ENCODE measurements at regions not wholly inside any gene's neighbourhood (a gene's known extent, or its start where the extent isn't known, plus 50 kb on each side); places are given as distances from the start of the nearest gene placed in this dataset.
"Not testable (repeated sequence)": the region's sequence is repeated elsewhere in the genome, so short reads cannot be mapped to it uniquely, and the experiment has no call there.

DNA sequence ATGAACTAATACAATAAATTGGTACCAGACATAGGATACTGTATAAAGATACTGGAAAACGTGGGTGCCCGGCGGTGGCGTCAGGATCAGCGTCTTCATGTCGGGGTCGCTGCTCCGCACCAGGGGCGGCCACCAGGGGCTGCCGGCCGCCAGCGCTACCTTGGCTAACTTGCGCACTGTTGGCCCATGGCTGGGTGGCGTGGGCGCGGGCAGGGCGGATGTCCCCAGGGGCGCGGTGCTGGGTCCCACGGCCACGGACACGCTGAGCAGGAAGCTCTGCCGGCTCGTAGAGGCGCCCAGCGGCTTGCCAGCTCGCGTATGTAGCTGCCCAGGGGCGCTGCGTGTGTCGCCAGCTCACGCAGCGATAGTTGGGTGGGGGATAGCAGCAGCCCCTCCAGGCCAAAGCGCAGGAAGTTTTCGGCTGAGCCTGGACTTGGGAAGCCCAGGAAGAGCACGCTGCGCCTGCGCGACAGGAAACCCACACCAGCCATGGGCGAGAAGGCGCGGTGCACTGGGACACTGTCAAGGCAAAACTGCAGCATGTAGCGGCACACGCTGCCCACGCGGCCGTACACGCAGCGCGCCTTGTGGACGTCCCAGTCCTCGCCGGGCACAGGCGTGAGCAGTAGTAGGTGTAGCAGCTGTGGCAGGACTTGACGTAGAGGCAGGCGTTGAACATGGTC, 299.9 kb downstream of the CCDC74A start:
- Histone ChIP-seq H3K36me3 (ENCODE audit: control insufficient read depth, low read depth, low read length) (no peaks in the 10 kb centered on the region), H3K27me3 (ENCODE audit: control insufficient read depth, insufficient read depth, low read length) (no peaks in the 10 kb centered on the region), H3K4me1 (ENCODE audit: control insufficient read depth, low read depth, low read length) (no peaks in the 10 kb centered on the region), H3K27ac (ENCODE audit: low read length) (no peak overlapping the region), H3K4me3 (ENCODE audit: low read length) (no peak overlapping the region), H3K9ac (ENCODE audit: low read length) (no peak overlapping the region), H3K9me3 (ENCODE audit: control insufficient read depth, low read depth, low read length) (no peaks in the 10 kb centered on the region)

DNA sequence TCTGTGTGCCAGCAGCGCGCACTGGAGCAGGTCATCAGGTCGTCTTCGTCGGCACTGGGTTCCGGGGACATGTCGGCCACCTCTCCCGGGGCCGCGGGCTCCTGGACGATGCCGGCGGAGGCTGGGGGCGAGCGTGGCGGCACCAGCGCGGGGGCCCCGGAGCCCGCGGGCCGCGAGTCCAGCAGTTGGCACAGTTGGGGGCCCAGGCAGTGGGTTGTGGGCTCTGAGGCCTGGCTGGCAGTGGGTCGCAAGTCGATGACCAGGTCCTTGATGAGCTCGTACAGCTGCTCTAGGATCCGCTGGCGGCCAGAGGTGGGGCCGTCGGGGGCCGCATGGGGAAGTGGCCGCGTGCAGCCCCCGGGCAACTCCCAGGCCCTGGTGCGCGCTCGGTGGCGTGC, 300.5 kb downstream of the CCDC74A start:
- no peaks in the 10 kb centered on the region for H3K9me3 ChIP-seq (ENCODE audit: control insufficient read depth, low read depth, low read length)
- no peaks in the 10 kb centered on the region for H3K27me3 ChIP-seq (ENCODE audit: control insufficient read depth, insufficient read depth, low read length)
- no peak overlapping the region for H3K9ac ChIP-seq (ENCODE audit: low read length)
- H3K4me3 ChIP-seq (ENCODE audit: low read length) = no peak overlapping the region
- no peaks in the 10 kb centered on the region for H3K36me3 ChIP-seq (ENCODE audit: control insufficient read depth, low read depth, low read length)
- H3K27ac ChIP-seq (ENCODE audit: low read length) = no peak overlapping the region
- H3K4me1 ChIP-seq (ENCODE audit: control insufficient read depth, low read depth, low read length) = no peaks in the 10 kb centered on the region

DNA sequence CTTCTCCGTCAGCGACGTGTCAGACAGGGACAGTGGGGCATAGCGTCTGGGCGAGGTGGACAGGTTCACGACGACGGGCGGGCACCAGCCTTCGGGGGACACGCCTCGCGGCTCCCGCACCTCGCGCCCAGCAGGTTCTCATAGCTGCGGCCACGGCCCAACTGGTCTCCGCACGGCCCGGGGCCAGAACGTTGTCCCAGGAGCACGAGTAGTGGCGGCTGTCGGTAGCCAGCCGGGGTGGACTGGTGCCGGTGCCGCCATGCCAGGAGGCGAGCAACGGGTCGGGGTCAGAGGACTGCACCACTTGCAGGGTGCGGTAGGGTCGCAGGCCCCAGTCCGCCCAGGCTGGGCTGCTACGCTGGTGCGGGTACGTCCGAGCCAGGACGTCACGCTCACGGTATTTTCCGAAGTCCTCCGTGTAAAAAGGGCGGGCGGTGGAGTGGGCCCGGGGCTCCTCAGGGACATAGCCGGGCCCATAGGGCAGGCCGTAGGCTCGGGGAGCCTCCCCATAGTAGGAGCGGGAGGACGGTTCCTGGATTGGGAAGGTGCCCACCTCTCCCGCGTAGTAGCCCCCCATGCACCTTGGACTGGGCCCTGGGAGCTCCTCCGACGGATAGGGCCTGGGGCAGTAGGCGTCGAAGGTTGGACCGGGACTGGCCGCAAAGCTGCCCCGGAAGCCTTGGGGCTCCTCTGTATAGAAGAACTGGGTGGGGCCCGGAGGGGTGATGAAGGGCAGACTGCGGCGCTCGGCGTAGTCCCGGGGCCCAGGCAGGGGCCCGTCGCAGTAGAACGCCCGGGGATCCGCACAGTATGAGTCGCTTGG, 301.2 kb downstream of the CCDC74A start:
- not testable (repeated sequence) for H3K9me3 ChIP-seq (ENCODE audit: control insufficient read depth, low read depth, low read length); H3K27ac ChIP-seq (ENCODE audit: low read length); H3K4me3 ChIP-seq (ENCODE audit: low read length); H3K27me3 ChIP-seq (ENCODE audit: control insufficient read depth, insufficient read depth, low read length); H3K4me1 ChIP-seq (ENCODE audit: control insufficient read depth, low read depth, low read length); H3K36me3 ChIP-seq (ENCODE audit: control insufficient read depth, low read depth, low read length); H3K9ac ChIP-seq (ENCODE audit: low read length)

DNA sequence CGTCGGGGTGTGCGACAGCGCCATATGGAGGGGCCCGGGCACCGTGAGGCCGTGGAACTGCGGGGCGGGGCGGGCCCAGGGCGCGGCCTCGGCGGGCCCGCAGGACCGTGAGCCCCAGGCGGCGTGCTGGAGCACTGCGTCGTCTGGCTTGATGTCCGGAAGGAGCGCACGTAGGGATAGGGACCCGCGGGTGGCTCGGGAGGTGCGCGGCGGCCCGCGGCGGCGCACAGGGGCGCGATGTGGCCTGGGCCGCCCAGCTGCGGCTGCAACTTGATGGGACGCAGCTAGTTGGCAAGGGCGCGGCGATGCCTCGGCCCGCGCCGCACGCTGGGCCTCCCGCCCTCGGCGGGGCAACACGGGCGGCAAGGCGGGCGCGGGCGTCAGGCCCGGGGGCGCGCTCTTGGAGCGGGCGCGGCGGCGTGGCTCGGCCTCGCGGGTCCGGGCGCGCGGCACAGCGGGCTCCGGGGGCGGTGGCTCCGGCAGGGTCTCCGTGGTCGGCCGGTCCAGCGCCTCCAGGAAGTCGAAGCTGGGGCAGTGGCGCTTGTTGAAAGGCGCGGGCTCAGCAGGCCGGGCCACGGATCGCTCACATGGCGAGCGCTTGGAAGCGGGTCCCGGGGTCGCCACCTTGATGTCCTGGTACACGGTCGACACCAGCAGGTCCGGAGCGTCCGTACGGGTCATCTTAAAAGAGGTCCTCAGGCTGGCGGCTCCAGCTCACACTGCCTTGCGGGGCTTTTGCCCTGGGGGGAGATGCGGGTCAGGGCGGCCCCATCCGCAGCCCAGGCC, 302.0 kb downstream of the CCDC74A start:
- not testable (repeated sequence) for H3K36me3 ChIP-seq (ENCODE audit: control insufficient read depth, low read depth, low read length); H3K4me3 ChIP-seq (ENCODE audit: low read length); H3K27me3 ChIP-seq (ENCODE audit: control insufficient read depth, insufficient read depth, low read length); H3K9ac ChIP-seq (ENCODE audit: low read length); H3K9me3 ChIP-seq (ENCODE audit: control insufficient read depth, low read depth, low read length); H3K4me1 ChIP-seq (ENCODE audit: control insufficient read depth, low read depth, low read length); H3K27ac ChIP-seq (ENCODE audit: low read length)

DNA sequence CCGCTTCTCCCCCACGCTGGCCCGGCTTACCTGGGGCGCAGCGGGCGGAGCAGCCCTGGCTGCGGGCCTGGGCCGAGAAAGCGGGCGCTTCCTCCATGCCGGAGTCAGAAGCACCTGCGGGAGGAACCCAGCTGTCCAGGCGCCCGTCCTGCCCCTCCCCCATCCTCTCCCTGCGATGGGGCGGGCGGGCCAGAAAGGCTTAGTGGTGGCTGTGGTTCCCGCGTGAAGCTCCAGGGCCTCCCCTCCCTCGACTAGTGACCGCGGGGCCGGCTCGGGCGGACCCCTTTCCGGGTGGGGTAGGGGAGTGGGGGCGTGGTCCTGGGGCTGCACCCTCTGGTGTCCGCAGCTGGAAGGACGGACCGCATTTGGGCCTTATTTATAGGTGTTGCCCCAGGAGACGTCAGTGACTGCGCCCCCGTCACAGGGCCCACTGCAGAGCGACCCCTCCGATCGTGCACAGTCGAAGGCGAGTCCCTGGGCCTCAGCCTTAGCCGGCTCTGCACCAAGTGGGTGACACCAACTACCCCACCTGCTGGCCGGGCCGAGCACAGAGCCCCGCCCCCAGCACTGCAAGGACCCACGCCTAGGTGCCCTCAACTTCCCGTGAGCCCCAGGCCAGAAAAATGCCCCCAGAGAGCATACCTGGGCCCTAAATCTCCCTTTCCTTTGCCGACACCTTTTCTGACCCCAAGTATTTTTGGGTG, 302.7 kb downstream of the CCDC74A start:
- H3K27me3 ChIP-seq (ENCODE audit: control insufficient read depth, insufficient read depth, low read length); H3K4me1 ChIP-seq (ENCODE audit: control insufficient read depth, low read depth, low read length); H3K27ac ChIP-seq (ENCODE audit: low read length); H3K9me3 ChIP-seq (ENCODE audit: control insufficient read depth, low read depth, low read length); H3K9ac ChIP-seq (ENCODE audit: low read length); H3K4me3 ChIP-seq (ENCODE audit: low read length); H3K36me3 ChIP-seq (ENCODE audit: control insufficient read depth, low read depth, low read length): not testable (repeated sequence)

DNA sequence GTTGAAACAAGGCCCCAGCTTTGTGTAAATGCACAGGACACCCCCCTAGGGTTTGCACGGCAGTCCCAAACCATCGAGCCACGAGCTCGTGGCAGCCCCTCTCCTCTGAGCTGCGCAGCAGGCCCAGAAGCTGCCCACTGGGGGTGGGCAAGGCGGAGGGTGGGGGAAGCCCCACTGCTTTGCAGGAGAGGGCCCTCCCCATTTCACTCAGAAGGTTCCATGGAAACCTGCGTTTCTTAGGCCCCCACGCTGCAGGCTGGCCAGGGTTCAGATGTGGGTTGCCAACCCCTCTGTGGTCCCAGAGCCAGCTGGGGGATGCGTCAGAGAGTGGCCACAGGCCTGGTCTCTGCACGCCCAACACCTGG, 303.2 kb downstream of the CCDC74A start:
- not testable (repeated sequence) for H3K27ac ChIP-seq (ENCODE audit: low read length); H3K36me3 ChIP-seq (ENCODE audit: control insufficient read depth, low read depth, low read length); H3K9ac ChIP-seq (ENCODE audit: low read length); H3K4me1 ChIP-seq (ENCODE audit: control insufficient read depth, low read depth, low read length); H3K9me3 ChIP-seq (ENCODE audit: control insufficient read depth, low read depth, low read length); H3K27me3 ChIP-seq (ENCODE audit: control insufficient read depth, insufficient read depth, low read length); H3K4me3 ChIP-seq (ENCODE audit: low read length)

DNA sequence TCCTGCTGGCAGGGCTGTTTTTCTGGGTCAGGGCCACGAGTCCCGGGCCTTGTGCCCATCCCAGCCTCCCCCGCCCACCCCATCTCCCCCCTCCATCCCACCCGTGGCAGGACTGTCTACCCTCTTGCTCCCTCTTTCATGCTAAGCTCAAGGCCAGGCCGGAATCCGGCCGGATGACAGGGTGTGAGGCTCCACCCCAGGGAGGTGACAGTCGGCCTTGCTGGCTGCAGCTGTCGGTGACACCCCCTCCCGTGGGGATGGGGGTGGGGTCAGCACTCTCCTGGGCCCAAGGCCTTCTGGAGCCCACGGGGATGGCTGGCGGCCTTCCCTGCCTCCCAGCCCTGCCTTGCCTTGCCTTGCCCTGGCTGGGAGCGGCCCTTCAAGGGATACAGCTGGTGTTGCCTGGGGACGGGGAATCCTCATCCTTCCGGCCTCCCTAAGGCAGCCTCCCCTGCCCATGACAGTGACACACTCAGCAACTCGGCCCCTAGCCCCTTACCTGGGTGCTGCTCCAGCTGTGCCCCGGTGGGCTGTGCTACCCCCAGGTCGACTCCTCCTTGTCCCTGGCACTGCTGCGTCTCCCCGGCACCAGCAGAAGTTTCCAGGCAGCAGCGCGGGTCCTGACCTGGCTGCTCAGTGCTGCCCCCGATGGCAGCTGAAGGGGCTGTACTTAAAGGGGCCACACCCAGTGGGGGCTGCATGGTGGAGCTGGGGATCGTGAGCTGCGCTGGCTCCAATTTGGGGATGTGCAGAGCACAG, 303.9 kb downstream of the CCDC74A start:
- not testable (repeated sequence) for H3K27me3 ChIP-seq (ENCODE audit: control insufficient read depth, insufficient read depth, low read length); H3K4me1 ChIP-seq (ENCODE audit: control insufficient read depth, low read depth, low read length); H3K27ac ChIP-seq (ENCODE audit: low read length); H3K9ac ChIP-seq (ENCODE audit: low read length); H3K9me3 ChIP-seq (ENCODE audit: control insufficient read depth, low read depth, low read length); H3K4me3 ChIP-seq (ENCODE audit: low read length); H3K36me3 ChIP-seq (ENCODE audit: control insufficient read depth, low read depth, low read length)

DNA sequence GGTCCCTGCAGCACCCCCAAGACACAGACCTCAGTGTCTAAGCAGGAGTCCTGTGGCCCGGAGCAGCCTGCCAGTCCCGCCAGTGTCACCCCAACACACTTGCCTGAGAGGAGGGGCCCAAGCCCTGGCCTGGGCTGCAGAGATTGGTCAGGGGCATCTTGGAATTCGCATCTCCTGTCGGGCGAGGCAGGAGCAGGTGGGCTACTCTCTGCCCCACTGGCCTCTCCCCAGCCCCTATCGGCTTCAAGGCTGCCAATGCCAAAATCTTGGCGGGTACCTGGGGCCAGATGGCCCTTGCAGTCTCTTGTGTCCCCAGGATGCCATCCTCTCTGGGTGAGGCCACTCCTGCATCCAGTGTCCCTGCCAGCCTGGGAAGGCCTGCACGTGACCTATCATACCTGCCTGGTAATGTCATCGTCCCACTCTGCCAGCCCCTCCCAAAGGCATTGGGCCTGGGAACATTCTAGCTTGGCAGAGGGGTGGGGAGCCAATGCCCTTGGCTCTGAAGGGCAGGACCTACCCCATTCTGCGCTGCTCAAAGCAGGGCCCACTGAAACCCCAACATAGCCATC, 304.6 kb downstream of the CCDC74A start:
- H3K9ac ChIP-seq (ENCODE audit: low read length) = not testable (repeated sequence)

DNA sequence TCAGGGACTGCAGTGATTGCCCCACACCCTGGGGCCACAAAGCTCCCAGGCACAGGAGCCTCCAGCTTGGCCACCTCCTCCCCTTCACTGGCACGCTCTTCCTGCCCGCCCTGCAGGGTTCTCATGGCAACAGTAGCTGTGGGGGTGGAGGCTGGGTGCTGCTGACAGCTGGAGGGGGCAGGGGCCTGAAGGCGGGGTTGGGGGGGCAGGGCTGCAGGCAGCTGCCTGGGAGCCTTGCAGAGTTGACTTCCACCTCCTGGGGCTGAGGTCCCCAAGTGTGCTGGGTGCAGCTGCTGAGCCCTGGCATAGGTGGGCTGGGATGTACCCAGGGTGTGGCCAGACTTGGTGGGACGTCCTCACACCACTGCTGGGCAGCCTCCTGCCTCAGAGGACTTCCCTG, 305.2 kb downstream of the CCDC74A start:
- not testable (repeated sequence) for H3K27ac ChIP-seq (ENCODE audit: low read length); H3K27me3 ChIP-seq (ENCODE audit: control insufficient read depth, insufficient read depth, low read length); H3K4me3 ChIP-seq (ENCODE audit: low read length); H3K9me3 ChIP-seq (ENCODE audit: control insufficient read depth, low read depth, low read length); H3K4me1 ChIP-seq (ENCODE audit: control insufficient read depth, low read depth, low read length); H3K9ac ChIP-seq (ENCODE audit: low read length); H3K36me3 ChIP-seq (ENCODE audit: control insufficient read depth, low read depth, low read length)

More for the DNA sequence above, 304.6 kb downstream of the CCDC74A start:
- H3K27ac ChIP-seq (ENCODE audit: low read length); H3K9me3 ChIP-seq (ENCODE audit: control insufficient read depth, low read depth, low read length); H3K36me3 ChIP-seq (ENCODE audit: control insufficient read depth, low read depth, low read length); H3K27me3 ChIP-seq (ENCODE audit: control insufficient read depth, insufficient read depth, low read length); H3K4me1 ChIP-seq (ENCODE audit: control insufficient read depth, low read depth, low read length); H3K4me3 ChIP-seq (ENCODE audit: low read length): not testable (repeated sequence)

DNA sequence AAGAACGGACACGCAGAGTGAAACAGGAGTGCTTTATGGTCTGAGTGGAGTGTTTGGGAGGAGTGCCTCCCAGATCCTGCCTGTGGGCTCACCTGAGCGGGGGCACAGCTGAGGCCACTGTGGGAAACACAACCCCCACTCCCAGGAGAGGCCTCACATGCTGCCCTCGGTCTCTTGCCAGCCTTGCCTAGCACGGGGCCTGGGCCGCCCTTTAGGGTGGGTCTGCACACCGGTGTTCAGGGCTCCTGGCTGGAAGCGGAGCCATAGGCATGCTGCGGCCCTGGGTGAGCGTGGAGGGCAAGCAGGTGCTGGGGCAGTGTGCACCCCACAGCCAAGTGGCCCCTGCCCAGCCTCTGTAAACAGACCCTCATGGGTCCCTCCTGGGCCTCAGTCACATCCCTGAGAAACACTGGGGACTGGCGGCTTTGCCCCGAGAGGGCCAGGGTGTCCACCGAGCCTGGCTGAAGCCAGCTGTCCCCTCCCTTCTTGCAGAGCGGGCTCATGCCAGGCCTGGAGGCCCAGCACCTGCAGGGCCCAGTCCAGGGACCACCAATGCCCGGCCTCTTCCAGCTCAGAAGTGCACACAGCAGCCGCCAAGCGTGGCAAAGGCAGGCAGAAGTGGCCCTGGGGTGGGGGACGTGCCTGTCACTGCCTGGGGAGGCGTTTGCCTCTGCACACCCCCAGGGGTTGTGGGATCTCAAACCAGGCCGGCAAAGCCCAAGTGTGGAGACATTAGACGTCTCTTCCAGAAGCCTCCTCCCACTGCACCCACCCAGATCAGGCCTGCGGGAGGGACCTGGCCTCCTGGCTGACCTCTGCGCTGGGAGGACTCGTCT, 305.9 kb downstream of the CCDC74A start:
- not testable (repeated sequence) for H3K9ac ChIP-seq (ENCODE audit: low read length); H3K27ac ChIP-seq (ENCODE audit: low read length); H3K36me3 ChIP-seq (ENCODE audit: control insufficient read depth, low read depth, low read length); H3K4me3 ChIP-seq (ENCODE audit: low read length); H3K27me3 ChIP-seq (ENCODE audit: control insufficient read depth, insufficient read depth, low read length); H3K9me3 ChIP-seq (ENCODE audit: control insufficient read depth, low read depth, low read length); H3K4me1 ChIP-seq (ENCODE audit: control insufficient read depth, low read depth, low read length)

All from iPS-18a (cell line).